Mucosa of rectum (tissue), 2 donors: ENCODE measurements at regions not wholly inside any gene's neighbourhood (a gene's known extent, or its start where the extent isn't known, plus 50 kb on each side); places are given as distances from the start of the nearest gene placed in this dataset.

Experiments
- H3K27ac ChIP-seq, 2 donors: one replicate each; pipeline ENCODE4 v1.7.0; 2013; ENCODE audit warnings: inconsistent platforms in 2 of 2, low read depth in 2 of 2, low read length in 2 of 2
- H3K27me3 ChIP-seq, 2 donors: one replicate each; pipeline ENCODE4 v1.7.0; 2013; ENCODE audit warnings: low read length in 2 of 2; ENCODE audit not compliant: control insufficient read depth in 2 of 2, insufficient read depth in 2 of 2
- H3K36me3 ChIP-seq, 2 donors: one replicate each; pipeline ENCODE4 v1.7.0; 2013; ENCODE audit warnings: low read length in 2 of 2; ENCODE audit not compliant: control insufficient read depth in 2 of 2, insufficient read depth in 2 of 2
- H3K4me1 ChIP-seq, 2 donors: one replicate each; pipeline ENCODE4 v1.7.0; 2013; ENCODE audit warnings: low read length in 2 of 2, mild to moderate bottlenecking in 1 of 2; ENCODE audit not compliant: control insufficient read depth in 2 of 2, insufficient read depth in 2 of 2
- H3K4me3 ChIP-seq, 2 donors: one replicate each; pipeline ENCODE4 v1.7.0; 2013; ENCODE audit warnings: low read length in 2 of 2
- H3K9ac ChIP-seq, 2 donors: one replicate each; pipeline ENCODE4 v1.7.0; 2013; ENCODE audit warnings: low read length in 2 of 2, low read depth in 1 of 2, mild to moderate bottlenecking in 1 of 2
- H3K9me3 ChIP-seq, 2 donors: one replicate each; pipeline ENCODE4 v1.7.0; 2013; ENCODE audit warnings: low read length in 2 of 2; ENCODE audit not compliant: control insufficient read depth in 2 of 2
- donor health status: healthy.
- donor health status: Normal muscosa, but diverticular disease.

DNA sequence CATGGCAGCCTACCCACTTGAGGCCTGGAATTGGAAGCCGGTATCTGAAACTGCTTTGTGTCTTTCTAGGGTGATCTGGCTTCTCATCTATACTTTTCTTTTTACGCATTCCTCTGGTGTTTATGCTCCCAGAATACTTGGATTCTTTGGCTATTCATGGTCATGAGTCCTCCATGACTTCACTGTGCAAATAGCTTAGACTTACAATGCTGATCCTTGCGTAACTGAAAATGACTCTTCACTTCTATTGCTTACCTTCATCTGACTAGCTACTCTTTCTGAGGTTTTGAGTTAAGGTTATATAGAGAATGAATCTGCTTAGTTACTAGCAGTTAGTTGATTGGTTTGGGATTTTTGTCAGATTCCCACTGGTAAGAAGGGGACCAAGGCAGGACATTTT lies 121.7 kb upstream of the NOVA1 start:
- no peak overlapping the region for H3K27ac ChIP-seq
- H3K4me1 ChIP-seq: no peaks in the 10 kb centered on the region
- no peaks in the 10 kb centered on the region for H3K27me3 ChIP-seq
- H3K4me3 ChIP-seq: no peak overlapping the region
- H3K9ac ChIP-seq: no peak overlapping the region
- no peaks in the 10 kb centered on the region for H3K9me3 ChIP-seq
- no peaks in the 10 kb centered on the region for H3K36me3 ChIP-seq

DNA sequence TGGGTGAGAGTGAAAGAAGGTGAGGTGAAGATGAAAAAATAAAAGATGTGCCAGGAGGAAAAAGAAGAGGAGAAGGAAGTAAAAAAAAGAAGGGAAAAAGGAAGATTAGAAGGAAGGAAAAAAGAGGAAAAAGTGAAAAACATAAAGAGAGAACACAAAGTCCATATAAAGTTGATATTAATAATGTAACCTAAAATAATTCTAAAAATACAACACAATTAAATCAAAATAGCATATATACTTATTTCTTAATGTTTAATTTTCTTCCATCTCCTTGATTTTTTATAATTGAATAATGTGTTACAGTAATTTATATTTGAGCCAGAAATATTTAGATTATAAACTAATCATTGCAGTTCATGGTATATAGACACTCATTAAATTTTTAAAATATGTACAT lies 124.4 kb upstream of the NOVA1 start:
- no peak overlapping the region for H3K27ac ChIP-seq
- no peak overlapping the region for H3K4me3 ChIP-seq
- H3K9me3 ChIP-seq: no peaks in the 10 kb centered on the region
- no peaks in the 10 kb centered on the region for H3K27me3 ChIP-seq
- H3K4me1 ChIP-seq: no peaks in the 10 kb centered on the region
- no peak overlapping the region for H3K9ac ChIP-seq
- no peaks in the 10 kb centered on the region for H3K36me3 ChIP-seq

DNA sequence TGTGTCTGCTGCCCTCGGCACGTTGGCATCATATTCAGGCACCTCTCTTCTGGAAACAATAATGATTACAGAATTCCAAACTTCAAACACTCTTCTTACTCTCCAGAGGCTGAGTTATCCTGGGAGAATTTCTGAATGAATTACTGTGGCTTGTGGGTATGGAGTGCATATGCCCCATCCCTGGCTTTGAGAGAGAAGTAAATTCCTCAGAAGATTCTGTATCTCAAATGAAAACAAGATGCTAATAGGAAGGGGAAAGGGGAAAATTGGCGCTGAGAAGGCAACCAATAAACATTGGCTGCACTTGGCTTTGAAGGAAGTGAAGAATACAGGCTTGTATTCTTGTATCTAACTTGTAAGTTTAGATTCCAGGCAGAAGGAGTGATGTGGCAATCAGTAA lies 132.0 kb upstream of the NOVA1 start:
- Histone ChIP-seq H3K36me3 (no peaks in the 10 kb centered on the region), H3K27me3 (no peaks in the 10 kb centered on the region), H3K27ac (no peak overlapping the region), H3K4me3 (no peak overlapping the region), H3K4me1 (no peaks in the 10 kb centered on the region), H3K9ac (no peak overlapping the region), H3K9me3 (no peaks in the 10 kb centered on the region)

DNA sequence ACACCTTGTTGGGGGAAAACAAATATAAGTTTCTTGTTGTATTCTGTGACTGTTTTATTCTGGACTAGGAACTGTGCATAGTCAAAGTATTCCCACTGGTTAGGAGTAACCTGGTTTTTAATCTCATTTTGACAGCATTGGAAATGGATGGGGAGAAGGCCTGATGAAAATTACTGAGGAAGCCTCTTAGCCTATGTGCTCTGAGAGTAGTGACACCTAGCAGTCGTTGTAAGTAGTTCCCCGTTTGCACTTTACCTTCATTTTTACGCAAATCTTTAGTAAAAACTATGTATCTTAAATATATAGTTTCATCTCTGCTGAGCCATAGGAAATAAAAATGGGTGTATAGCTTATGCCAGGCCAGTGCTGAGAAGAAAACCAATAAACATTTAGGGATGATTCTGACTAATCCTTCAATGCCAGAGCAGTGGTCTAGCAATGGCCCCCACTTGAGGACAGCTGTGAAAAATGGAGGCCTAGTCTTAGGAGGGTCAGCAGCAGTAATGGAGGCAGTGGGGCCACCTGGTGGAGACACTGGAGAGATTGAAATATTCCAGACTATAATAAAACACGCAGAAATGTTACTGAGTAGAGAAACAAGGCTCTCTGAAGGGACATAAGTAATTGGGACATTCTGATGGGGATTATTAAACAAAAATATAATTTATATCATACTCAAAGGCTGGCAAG lies 133.2 kb upstream of the NOVA1 start:
- Histone ChIP-seq H3K4me3 (no peak overlapping the region), H3K9me3 (no peaks in the 10 kb centered on the region), H3K9ac (no peak overlapping the region), H3K27ac (no peak overlapping the region), H3K4me1 (no peaks in the 10 kb centered on the region), H3K27me3 (no peaks in the 10 kb centered on the region), H3K36me3 (no peaks in the 10 kb centered on the region)

DNA sequence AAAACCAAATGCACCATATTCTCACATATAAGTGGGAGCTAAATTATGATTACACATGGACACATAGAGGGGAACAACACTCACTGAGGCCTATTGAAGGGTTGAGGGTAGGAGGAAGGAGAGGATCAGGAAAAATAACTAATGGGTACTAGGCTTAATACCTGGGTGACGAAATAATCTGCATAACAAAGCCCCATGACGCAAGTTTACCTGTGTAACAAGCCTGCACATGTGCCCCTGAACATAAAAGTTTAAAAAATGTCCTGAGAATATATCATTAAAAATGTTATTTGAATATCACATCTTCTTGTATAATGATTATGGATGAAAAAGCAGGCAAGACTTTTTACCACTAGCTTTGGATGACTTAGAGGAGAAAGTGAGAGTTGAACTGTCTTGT lies 138.0 kb upstream of the NOVA1 start:
- Histone ChIP-seq H3K9ac (no peak overlapping the region), H3K27ac (no peak overlapping the region), H3K4me3 (no peak overlapping the region), H3K4me1 (no peaks in the 10 kb centered on the region), H3K27me3 (no peaks in the 10 kb centered on the region), H3K36me3 (no peaks in the 10 kb centered on the region), H3K9me3 (no peaks in the 10 kb centered on the region)

DNA sequence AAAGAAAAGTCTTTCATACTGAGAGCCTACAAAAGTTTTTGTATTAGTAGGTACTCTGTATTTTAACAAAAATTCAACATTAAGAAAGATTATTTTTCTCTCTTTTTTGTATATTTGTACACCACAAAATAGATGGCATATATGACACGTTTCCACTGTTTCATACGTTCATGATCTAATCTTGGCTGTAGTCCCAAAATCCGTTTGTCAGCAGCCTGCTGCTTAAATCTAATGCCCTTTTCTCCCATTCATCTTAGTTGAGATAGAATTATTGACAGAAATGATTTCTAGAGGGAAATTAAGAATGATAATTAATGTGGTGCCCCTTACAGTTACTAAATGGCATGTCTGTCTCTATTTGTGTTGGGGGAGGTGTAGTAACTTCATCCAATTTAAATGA lies 140.7 kb upstream of the NOVA1 start:
- Histone ChIP-seq H3K27ac (no peak overlapping the region), H3K27me3 (no peaks in the 10 kb centered on the region), H3K4me3 (no peak overlapping the region), H3K9ac (no peak overlapping the region), H3K9me3 (no peaks in the 10 kb centered on the region), H3K36me3 (no peaks in the 10 kb centered on the region), H3K4me1 (no peaks in the 10 kb centered on the region)

DNA sequence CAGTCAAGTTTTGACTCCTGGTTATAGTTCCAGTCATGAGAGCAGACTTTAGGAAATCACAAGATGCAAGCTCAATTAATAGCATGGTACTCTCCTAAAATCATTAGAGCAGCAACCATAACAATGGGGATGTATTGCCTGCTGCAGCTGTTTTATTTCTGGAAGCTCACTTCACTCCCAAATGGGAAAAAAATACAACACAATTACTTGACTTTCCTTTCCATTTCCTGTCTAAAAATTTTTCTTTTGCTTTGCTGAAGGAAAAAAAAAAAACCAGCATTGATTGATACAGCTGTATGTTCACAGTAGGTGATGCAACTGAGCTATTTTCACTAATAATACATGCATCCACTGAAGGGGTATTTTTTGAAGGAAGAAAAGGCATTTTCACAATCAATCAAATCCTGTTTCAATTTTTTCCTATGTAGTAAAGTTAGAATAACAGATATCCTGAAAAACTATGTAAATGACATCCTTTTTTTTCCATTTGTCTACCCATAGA lies 143.9 kb upstream of the NOVA1 start:
- H3K27ac ChIP-seq: no peak overlapping the region
- no peaks in the 10 kb centered on the region for H3K9me3 ChIP-seq
- no peaks in the 10 kb centered on the region for H3K27me3 ChIP-seq
- no peak overlapping the region for H3K9ac ChIP-seq
- H3K4me1 ChIP-seq: no peaks in the 10 kb centered on the region
- H3K4me3 ChIP-seq: no peak overlapping the region
- H3K36me3 ChIP-seq: no peaks in the 10 kb centered on the region

DNA sequence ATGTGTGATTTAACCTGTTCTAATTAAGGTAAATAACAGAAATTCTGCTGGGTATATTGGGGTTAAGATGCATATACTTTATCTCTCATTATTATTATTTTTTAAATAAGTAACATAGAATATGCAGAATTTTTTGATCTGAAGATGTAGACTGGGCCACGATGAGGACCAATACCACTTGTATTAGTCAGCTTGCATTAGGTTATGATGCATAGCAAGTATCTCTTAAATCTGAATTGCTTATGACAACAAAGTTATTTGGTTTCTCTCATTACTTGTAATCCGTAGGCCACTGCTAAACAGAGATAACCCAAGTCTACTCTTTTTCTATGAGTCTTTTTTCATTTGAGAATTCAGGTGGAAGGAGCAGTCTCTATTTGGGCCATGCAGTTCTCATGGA lies 145.5 kb upstream of the NOVA1 start:
- no peak overlapping the region for H3K27ac ChIP-seq
- H3K36me3 ChIP-seq: no peaks in the 10 kb centered on the region
- H3K9ac ChIP-seq: no peak overlapping the region
- H3K27me3 ChIP-seq: no peaks in the 10 kb centered on the region
- H3K4me1 ChIP-seq: no peaks in the 10 kb centered on the region
- no peak overlapping the region for H3K4me3 ChIP-seq
- no peaks in the 10 kb centered on the region for H3K9me3 ChIP-seq

DNA sequence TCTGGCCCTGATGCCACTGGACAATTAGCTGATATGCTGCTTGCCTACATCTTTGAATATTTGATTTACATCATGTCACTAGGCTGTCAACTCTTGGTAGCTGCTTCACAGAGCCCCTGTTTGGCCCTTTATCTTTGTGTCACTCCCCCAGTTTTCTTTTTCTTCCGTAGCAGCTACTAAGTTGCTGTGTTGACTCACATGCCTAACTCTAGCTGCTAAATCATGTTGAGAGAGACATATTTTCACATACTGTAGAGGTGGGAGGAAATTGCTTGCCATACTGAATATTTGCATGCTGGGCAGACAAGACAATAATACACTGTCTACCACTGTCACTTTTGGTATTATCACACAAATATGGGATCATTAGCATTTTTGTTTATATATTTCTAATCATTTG lies 147.1 kb upstream of the NOVA1 start:
- no peaks in the 10 kb centered on the region for H3K4me1 ChIP-seq
- no peaks in the 10 kb centered on the region for H3K9me3 ChIP-seq
- no peaks in the 10 kb centered on the region for H3K27me3 ChIP-seq
- no peak overlapping the region for H3K4me3 ChIP-seq
- no peaks in the 10 kb centered on the region for H3K36me3 ChIP-seq
- no peak overlapping the region for H3K9ac ChIP-seq
- no peak overlapping the region for H3K27ac ChIP-seq

DNA sequence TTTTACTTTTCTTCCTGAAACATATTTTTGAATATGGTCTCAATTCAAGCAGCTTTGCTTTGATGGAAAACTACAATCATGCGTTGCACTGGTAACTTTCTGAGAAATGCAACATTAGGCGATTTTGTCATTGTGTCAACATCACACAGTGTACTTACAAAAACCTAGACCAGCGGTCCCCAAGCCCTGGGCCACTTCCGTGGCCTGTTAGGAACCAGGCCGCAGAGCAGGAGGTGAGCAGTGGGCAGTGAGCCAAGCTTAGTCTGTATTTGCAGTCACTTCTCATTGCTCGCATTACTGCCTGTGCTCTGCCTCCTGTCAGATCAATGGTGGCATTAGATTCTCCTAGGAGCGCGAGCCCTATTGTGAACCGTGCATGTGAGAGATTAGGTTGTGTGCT lies 163.7 kb upstream of the NOVA1 start:
- Histone ChIP-seq H3K36me3 (no peaks in the 10 kb centered on the region), H3K4me1 (no peaks in the 10 kb centered on the region), H3K27ac (no peak overlapping the region), H3K4me3 (no peak overlapping the region), H3K9ac (no peak overlapping the region), H3K27me3 (no peaks in the 10 kb centered on the region), H3K9me3 (no peaks in the 10 kb centered on the region)

DNA sequence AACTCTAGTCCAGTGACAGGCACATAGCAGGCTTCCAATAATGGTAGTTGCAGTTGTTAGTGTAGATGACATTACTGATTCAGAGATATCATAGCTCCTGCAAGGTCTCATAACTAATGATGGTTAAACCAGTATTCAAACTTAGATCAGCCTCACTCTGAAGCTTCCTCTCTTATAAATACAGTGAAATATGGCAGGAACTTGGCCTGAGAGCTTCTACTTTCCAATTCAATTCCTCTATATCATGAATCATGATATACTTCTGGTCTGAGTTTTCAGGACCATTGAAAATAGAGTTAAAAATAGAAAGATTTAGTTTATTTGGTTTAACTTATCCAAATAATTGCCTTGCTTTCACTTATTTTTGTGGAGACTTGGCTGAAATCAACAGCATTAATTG lies 167.5 kb upstream of the NOVA1 start:
- H3K9me3 ChIP-seq: no peaks in the 10 kb centered on the region
- H3K9ac ChIP-seq: no peak overlapping the region
- no peak overlapping the region for H3K27ac ChIP-seq
- no peaks in the 10 kb centered on the region for H3K36me3 ChIP-seq
- no peak overlapping the region for H3K4me3 ChIP-seq
- H3K4me1 ChIP-seq: no peaks in the 10 kb centered on the region
- no peaks in the 10 kb centered on the region for H3K27me3 ChIP-seq
